ENCODE measurements at regions not wholly inside any gene's neighbourhood (a gene's known extent, or its start where the extent isn't known, plus 50 kb on each side); places are given as distances from the start of the nearest gene placed in this dataset.

- FAIRE-seq (no peak), DNase-seq (peak in 1 of 5 donors; percentile 27)
- no peak overlapping the region for H3K4me3 ChIP-seq (ENCODE audit: low read length in 3 of 3)
- H3K9me3 ChIP-seq (ENCODE audit: control insufficient read depth in 2 of 3, insufficient read depth in 1 of 3, low read length in 3 of 3) = no peaks in the 10 kb centered on the region
- no peaks in the 10 kb centered on the region for H3K36me3 ChIP-seq (ENCODE audit: control insufficient read depth in 2 of 3, insufficient read depth in 3 of 3, low read length in 3 of 3)
- no peak overlapping the region for H3K9ac ChIP-seq (ENCODE audit: low read length in 3 of 3)
- no peaks in the 10 kb centered on the region for H3K4me1 ChIP-seq (ENCODE audit: control insufficient read depth in 2 of 3, insufficient read depth in 2 of 3, low read depth in 1 of 3, low read length in 3 of 3)
- TF ChIP-seq CTCF (IDR thresholded peaks at IDR 0.05; ENCODE audit: borderline replicate concordance, extremely low read depth, insufficient read depth) = no peak
- no peaks in the 10 kb centered on the region for H3K27me3 ChIP-seq (ENCODE audit: control insufficient read depth, insufficient read depth, low read length)
- no peak overlapping the region for H3K27ac ChIP-seq (ENCODE audit: low read depth in 2 of 2, low read length in 2 of 2)
- intact Hi-C loops (cut with DNase I) = no loop called here
These were observed 271.5 kb downstream of the SATB1 start for GRCh38 chr3:18153571-18154173.

DNA sequence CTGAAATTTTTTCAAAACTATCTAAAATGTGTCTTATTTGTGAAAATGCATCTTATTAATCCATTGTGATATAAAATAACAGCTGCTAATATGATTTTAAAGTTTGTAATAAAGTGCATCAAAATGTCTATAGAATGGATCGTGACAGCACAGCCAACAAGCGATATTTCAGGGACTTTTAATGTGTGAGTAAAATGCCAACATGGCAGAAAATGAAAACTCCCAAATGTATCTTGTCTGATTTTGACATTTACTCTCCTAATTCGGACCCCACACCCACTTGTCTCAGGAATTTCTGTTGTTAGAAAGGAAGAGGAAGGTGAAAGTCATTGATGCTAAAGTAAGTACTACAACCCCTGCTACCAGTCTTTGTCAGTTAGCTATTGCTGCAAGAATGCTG is 273.9 kb downstream of the SATB1 start:
- Histone ChIP-seq H3K27ac (ENCODE audit: low read depth in 2 of 2, low read length in 2 of 2) (no peak overlapping the region), H3K27me3 (ENCODE audit: control insufficient read depth, insufficient read depth, low read length) (no peaks in the 10 kb centered on the region), H3K36me3 (ENCODE audit: control insufficient read depth in 2 of 3, insufficient read depth in 3 of 3, low read length in 3 of 3) (no peaks in the 10 kb centered on the region), H3K4me3 (ENCODE audit: low read length in 3 of 3) (no peak overlapping the region), H3K9ac (ENCODE audit: low read length in 3 of 3) (no peak overlapping the region), H3K9me3 (ENCODE audit: control insufficient read depth in 2 of 3, insufficient read depth in 1 of 3, low read length in 3 of 3) (no peaks in the 10 kb centered on the region), H3K4me1 (ENCODE audit: control insufficient read depth in 2 of 3, insufficient read depth in 2 of 3, low read depth in 1 of 3, low read length in 3 of 3) (no peaks in the 10 kb centered on the region)
- intact Hi-C loops (cut with DNase I) = no loop called here
- DNase-seq (no peak), FAIRE-seq (no peak)
- TF ChIP-seq CTCF (IDR thresholded peaks at IDR 0.05; ENCODE audit: borderline replicate concordance, extremely low read depth, insufficient read depth) = no peak

DNA sequence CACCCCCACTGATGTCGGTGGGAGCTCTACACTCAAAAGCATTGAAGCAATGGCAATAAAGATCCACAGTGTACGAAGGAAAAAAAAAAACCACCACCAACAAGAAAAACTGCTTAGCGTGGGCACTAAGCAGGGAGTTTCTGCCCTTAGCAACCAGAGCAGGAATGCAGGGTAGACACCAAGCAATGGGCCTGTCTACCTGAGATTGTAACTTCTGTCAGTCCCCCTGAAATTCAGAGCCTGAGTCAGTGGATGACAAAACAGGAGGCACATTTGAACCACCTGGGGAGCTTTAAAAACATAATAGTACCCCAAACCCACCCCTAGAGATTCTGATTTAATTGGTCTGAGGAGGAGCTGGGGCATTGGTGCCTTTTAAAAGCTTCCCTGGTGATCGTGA is 275.2 kb downstream of the SATB1 start:
- no peak overlapping the region for H3K9ac ChIP-seq (ENCODE audit: low read length in 3 of 3)
- no peaks in the 10 kb centered on the region for H3K4me1 ChIP-seq (ENCODE audit: control insufficient read depth in 2 of 3, insufficient read depth in 2 of 3, low read depth in 1 of 3, low read length in 3 of 3)
- H3K4me3 ChIP-seq (ENCODE audit: low read length in 3 of 3) = no peak overlapping the region
- no peak for TF ChIP-seq CTCF (IDR thresholded peaks at IDR 0.05; ENCODE audit: borderline replicate concordance, extremely low read depth, insufficient read depth)
- no peak for FAIRE-seq
- intact Hi-C loops (cut with DNase I) = no loop called here
- no peaks in the 10 kb centered on the region for H3K9me3 ChIP-seq (ENCODE audit: control insufficient read depth in 2 of 3, insufficient read depth in 1 of 3, low read length in 3 of 3)
- H3K27ac ChIP-seq (ENCODE audit: low read depth in 2 of 2, low read length in 2 of 2) = no peak overlapping the region
- no peaks in the 10 kb centered on the region for H3K36me3 ChIP-seq (ENCODE audit: control insufficient read depth in 2 of 3, insufficient read depth in 3 of 3, low read length in 3 of 3)
- no peaks in the 10 kb centered on the region for H3K27me3 ChIP-seq (ENCODE audit: control insufficient read depth, insufficient read depth, low read length)
- DNase-seq = no peak

- no peaks in the 10 kb centered on the region for H3K4me1 ChIP-seq (ENCODE audit: control insufficient read depth in 2 of 3, insufficient read depth in 2 of 3, low read depth in 1 of 3, low read length in 3 of 3)
- no peak overlapping the region for H3K4me3 ChIP-seq (ENCODE audit: low read length in 3 of 3)
- H3K27me3 ChIP-seq (ENCODE audit: control insufficient read depth, insufficient read depth, low read length) = no peaks in the 10 kb centered on the region
- H3K9ac ChIP-seq (ENCODE audit: low read length in 3 of 3) = no peak overlapping the region
- DNase-seq = no peak
- FAIRE-seq = no peak
- no peak for TF ChIP-seq CTCF (IDR thresholded peaks at IDR 0.05; ENCODE audit: borderline replicate concordance, extremely low read depth, insufficient read depth)
- H3K36me3 ChIP-seq (ENCODE audit: control insufficient read depth in 2 of 3, insufficient read depth in 3 of 3, low read length in 3 of 3) = no peaks in the 10 kb centered on the region
- H3K27ac ChIP-seq (ENCODE audit: low read depth in 2 of 2, low read length in 2 of 2) = no peak overlapping the region
- intact Hi-C loops (cut with DNase I) = no loop called here
- H3K9me3 ChIP-seq (ENCODE audit: control insufficient read depth in 2 of 3, insufficient read depth in 1 of 3, low read length in 3 of 3) = no peaks in the 10 kb centered on the region
These were observed 275.8 kb downstream of the SATB1 start for GRCh38 chr3:18149386-18149785.

All from kidney (tissue), 13 donors.